Duodenal mucosa (tissue), 2 donors: ENCODE measurements at regions not wholly inside any gene's neighbourhood (a gene's known extent, or its start where the extent isn't known, plus 50 kb on each side); places are given as distances from the start of the nearest gene placed in this dataset.

Source experiments
- H3K27ac ChIP-seq: one replicate; pipeline ENCODE4 v1.7.0; 2013; ENCODE audit warnings: low read depth, low read length
- H3K27me3 ChIP-seq, 2 donors: one replicate each; pipeline ENCODE4 v1.7.0; 2013; ENCODE audit warnings: low read length in 2 of 2, control low read depth in 1 of 2; ENCODE audit not compliant: insufficient read depth in 2 of 2, control insufficient read depth in 1 of 2
- H3K36me3 ChIP-seq, 2 donors: one replicate each; pipeline ENCODE4 v1.7.0; 2013; ENCODE audit warnings: low read length in 2 of 2, control low read depth in 1 of 2; ENCODE audit not compliant: insufficient read depth in 2 of 2, control insufficient read depth in 1 of 2
- H3K4me1 ChIP-seq, 2 donors: one replicate each; pipeline ENCODE4 v1.7.0; 2013; ENCODE audit warnings: low read length in 2 of 2, control low read depth in 1 of 2; ENCODE audit not compliant: insufficient read depth in 2 of 2, control insufficient read depth in 1 of 2
- H3K4me3 ChIP-seq, 2 donors: one replicate each; pipeline ENCODE4 v1.7.0; 2013; ENCODE audit warnings: low read length in 2 of 2, low read depth in 1 of 2
- H3K9ac ChIP-seq, 2 donors: one replicate each; pipeline ENCODE4 v1.7.0; 2013; ENCODE audit warnings: low read length in 2 of 2, low read depth in 1 of 2
- H3K9me3 ChIP-seq, 2 donors: one replicate each; pipeline ENCODE4 v1.7.0; 2013; ENCODE audit warnings: low read length in 2 of 2, control low read depth in 1 of 2; ENCODE audit not compliant: control insufficient read depth in 1 of 2

GRCh38 chr11:127255209-127255608 lies 254.6 kb upstream of the KIRREL3 start:
- H3K27me3 ChIP-seq: no peaks in the 10 kb centered on the region
- H3K4me1 ChIP-seq: no peaks in the 10 kb centered on the region
- H3K9me3 ChIP-seq: no peaks in the 10 kb centered on the region
- no peak overlapping the region for H3K4me3 ChIP-seq
- H3K9ac ChIP-seq: no peak overlapping the region
- no peaks in the 10 kb centered on the region for H3K36me3 ChIP-seq
- H3K27ac ChIP-seq: no peak overlapping the region

- no peaks in the 10 kb centered on the region for H3K27me3 ChIP-seq
- H3K4me1 ChIP-seq: no peaks in the 10 kb centered on the region
- no peak overlapping the region for H3K9ac ChIP-seq
- H3K27ac ChIP-seq: no peak overlapping the region
- H3K9me3 ChIP-seq: no peaks in the 10 kb centered on the region
- no peak overlapping the region for H3K4me3 ChIP-seq
- no peaks in the 10 kb centered on the region for H3K36me3 ChIP-seq
Measured at GRCh38 chr11:127252321-127252720, 251.8 kb upstream of the KIRREL3 start.

- Histone ChIP-seq H3K4me1 (no peaks in the 10 kb centered on the region), H3K9ac (no peak overlapping the region), H3K27me3 (no peaks in the 10 kb centered on the region), H3K4me3 (no peak overlapping the region), H3K36me3 (no peaks in the 10 kb centered on the region), H3K9me3 (no peaks in the 10 kb centered on the region), H3K27ac (no peak overlapping the region)
Measured at GRCh38 chr11:127249576-127249975, 249.0 kb upstream of the KIRREL3 start.

GRCh38 chr11:127248476-127248875 lies 247.9 kb upstream of the KIRREL3 start:
- Histone ChIP-seq H3K4me3 (no peak overlapping the region), H3K9ac (no peak overlapping the region), H3K27ac (no peak overlapping the region), H3K4me1 (no peaks in the 10 kb centered on the region), H3K27me3 (no peaks in the 10 kb centered on the region), H3K9me3 (no peaks in the 10 kb centered on the region), H3K36me3 (no peaks in the 10 kb centered on the region)

DNA sequence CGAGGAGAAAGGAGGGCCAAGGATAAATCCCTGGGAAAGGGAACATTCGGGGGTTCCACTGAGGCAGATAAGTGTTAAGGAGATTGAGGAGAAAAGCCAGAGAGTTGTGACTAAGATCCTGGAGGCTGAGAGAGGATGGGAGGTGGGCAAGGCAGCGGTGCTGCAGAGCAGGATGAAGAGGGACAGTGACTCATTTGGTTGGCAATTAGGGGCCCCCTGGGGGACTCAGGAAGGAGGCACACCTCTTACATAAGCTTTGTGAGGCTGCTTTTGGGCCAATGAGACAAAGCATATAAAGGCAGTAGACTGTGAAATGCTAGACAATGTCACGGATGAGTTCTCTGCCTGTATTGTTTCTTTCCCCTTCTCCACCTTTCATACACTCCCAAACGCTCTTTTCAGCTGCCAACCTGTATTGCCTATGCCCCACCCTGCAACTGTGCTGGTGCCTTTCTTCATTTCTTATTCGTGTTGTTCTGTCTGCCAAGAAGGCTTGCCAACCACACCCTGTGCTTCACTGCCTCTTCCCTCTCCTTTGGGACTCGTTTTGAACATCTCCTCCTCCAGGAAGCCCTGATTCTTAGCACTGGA lies 246.8 kb upstream of the KIRREL3 start:
- H3K36me3 ChIP-seq: no peaks in the 10 kb centered on the region
- no peaks in the 10 kb centered on the region for H3K4me1 ChIP-seq
- H3K4me3 ChIP-seq: no peak overlapping the region
- no peaks in the 10 kb centered on the region for H3K27me3 ChIP-seq
- no peak overlapping the region for H3K27ac ChIP-seq
- no peaks in the 10 kb centered on the region for H3K9me3 ChIP-seq
- H3K9ac ChIP-seq: no peak overlapping the region

- Histone ChIP-seq H3K9me3 (no peaks in the 10 kb centered on the region), H3K9ac (no peak overlapping the region), H3K36me3 (no peaks in the 10 kb centered on the region), H3K4me3 (no peak overlapping the region), H3K27ac (no peak overlapping the region), H3K27me3 (no peaks in the 10 kb centered on the region), H3K4me1 (no peaks in the 10 kb centered on the region)
Measured at GRCh38 chr11:127242676-127243075, 242.1 kb upstream of the KIRREL3 start.

DNA sequence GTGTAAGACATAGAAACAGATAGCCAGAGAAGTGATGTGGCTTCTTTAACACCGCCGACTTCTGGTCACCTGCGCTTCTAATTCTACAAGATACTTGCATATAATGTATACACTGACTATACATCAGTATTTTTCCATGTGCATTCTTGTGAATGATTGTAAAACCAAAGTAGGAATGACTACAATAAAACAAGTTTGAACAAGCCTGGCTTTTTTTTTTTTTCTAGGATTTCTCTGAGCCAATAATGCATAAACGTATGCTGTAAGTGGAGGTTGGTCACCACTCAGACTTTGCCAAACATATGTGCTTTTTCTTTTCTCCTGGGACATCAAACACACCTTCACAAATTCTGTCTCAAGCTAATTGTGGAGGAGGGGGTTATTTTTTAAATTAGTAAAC lies 237.8 kb upstream of the KIRREL3 start:
- H3K9ac ChIP-seq: no peak overlapping the region
- no peaks in the 10 kb centered on the region for H3K36me3 ChIP-seq
- H3K4me1 ChIP-seq: no peaks in the 10 kb centered on the region
- no peak overlapping the region for H3K4me3 ChIP-seq
- no peaks in the 10 kb centered on the region for H3K9me3 ChIP-seq
- no peak overlapping the region for H3K27ac ChIP-seq
- no peaks in the 10 kb centered on the region for H3K27me3 ChIP-seq

DNA sequence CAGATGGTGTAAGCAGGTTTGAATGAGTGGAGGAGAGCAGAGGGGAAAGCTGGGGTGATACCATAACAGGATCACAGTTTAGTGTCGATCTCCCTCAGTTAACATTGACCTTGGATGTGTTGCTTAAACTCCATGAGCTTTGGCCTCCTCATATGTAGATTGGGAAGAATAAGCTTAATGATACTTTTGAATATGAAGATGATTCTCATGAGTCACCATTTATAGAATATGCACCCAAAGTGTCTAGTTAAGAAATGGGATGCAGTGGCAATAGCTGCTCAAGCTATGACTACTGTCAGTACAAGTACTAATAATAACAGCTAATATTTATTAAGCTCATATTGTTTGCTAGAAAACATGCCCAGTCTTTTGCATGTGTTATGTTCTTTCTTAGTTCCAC lies 236.2 kb upstream of the KIRREL3 start:
- no peaks in the 10 kb centered on the region for H3K27me3 ChIP-seq
- no peaks in the 10 kb centered on the region for H3K9me3 ChIP-seq
- H3K36me3 ChIP-seq: no peaks in the 10 kb centered on the region
- no peaks in the 10 kb centered on the region for H3K4me1 ChIP-seq
- no peak overlapping the region for H3K9ac ChIP-seq
- no peak overlapping the region for H3K4me3 ChIP-seq
- H3K27ac ChIP-seq: no peak overlapping the region

GRCh38 chr11:127233998-127234397 lies 233.4 kb upstream of the KIRREL3 start:
- H3K4me3 ChIP-seq: no peak overlapping the region
- no peak overlapping the region for H3K9ac ChIP-seq
- no peak overlapping the region for H3K27ac ChIP-seq
- no peaks in the 10 kb centered on the region for H3K9me3 ChIP-seq
- no peaks in the 10 kb centered on the region for H3K36me3 ChIP-seq
- no peaks in the 10 kb centered on the region for H3K27me3 ChIP-seq
- H3K4me1 ChIP-seq: no peaks in the 10 kb centered on the region

GRCh38 chr11:127230392-127230791 lies 229.8 kb upstream of the KIRREL3 start:
- Histone ChIP-seq H3K27ac (no peak overlapping the region), H3K9ac (no peak overlapping the region), H3K36me3 (no peaks in the 10 kb centered on the region), H3K4me3 (no peak overlapping the region), H3K27me3 (no peaks in the 10 kb centered on the region), H3K9me3 (no peaks in the 10 kb centered on the region), H3K4me1 (no peaks in the 10 kb centered on the region)

DNA sequence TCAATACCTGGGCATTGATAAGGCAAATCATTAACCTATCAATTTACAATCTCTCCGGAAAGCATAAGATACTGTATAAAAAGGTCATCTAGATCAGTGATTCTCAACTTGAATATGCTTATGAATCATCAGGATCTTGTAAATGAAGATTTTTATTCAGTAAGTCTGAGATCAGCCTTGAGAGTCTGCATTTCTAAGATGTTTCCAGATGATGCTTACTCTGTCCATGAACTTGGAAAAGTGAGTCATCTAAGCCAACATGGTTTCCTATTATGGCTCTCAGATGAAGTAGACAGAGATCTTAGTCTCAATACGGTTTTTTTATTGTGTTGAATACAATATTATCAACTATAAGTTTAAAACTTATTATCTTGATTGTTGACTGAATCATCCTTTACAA lies 226.4 kb upstream of the KIRREL3 start:
- H3K27me3 ChIP-seq: no peaks in the 10 kb centered on the region
- no peak overlapping the region for H3K4me3 ChIP-seq
- no peaks in the 10 kb centered on the region for H3K4me1 ChIP-seq
- H3K27ac ChIP-seq: no peak overlapping the region
- H3K36me3 ChIP-seq: no peaks in the 10 kb centered on the region
- H3K9me3 ChIP-seq: no peaks in the 10 kb centered on the region
- no peak overlapping the region for H3K9ac ChIP-seq
